Stimulated activated CD4-positive, alpha-beta T cell treated with anti-CD3 and anti-CD28 coated beads, Interleukin-4, amount 100 ng/mL, for 48 hours (primary cell): ENCODE measurements at regions not wholly inside any gene's neighbourhood (a gene's known extent, or its start where the extent isn't known, plus 50 kb on each side); places are given as distances from the start of the nearest gene placed in this dataset.

Experiments used
- DNase-seq, 2 donors: peaks; one replicate each; pipeline ENCODE4 v3.0.0-alpha.2; 2020; ENCODE audit warnings: low read depth in 2 of 2

DNA sequence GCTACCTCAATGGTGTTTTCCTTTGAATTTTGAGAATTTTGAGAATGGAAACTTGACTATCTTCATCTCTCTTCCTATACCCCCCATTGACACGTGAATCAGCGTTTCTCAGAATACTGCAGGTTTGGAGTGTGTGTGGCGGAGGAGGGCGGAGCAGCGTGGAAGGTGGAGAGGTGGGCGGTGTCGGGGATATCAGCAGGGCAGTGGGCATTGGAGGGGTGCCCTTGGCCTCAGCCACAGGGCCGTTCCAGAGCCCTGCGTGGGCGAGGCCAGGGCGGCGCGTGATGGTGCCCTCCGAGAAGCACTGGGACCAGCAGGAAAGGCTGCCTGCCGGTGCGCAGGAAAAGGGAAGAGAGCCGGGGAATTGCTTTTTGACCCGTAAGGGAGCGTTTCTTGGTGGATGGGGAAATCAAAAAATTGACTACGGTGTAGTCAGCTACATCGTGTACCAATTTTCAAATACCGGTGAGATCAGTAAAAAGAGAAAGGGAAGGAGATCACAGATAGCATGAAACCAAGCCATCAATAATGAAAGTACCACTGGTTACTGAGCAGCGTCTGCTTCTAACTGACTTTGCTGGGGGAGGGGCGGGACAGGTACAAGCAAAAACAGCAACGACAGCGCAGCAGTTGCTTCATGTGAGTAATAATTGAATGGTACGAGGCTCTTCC is 82.7 kb upstream of the DUSP22 start:
- DNase-seq: peak; percentile 55 to 69

GRCh38 chr6:210104-210456 is 82.2 kb upstream of the DUSP22 start:
- DNase-seq: no peak

- DNase-seq: no peak
Observed at GRCh38 chr6:210778-211374, 81.4 kb upstream of the DUSP22 start.

DNA sequence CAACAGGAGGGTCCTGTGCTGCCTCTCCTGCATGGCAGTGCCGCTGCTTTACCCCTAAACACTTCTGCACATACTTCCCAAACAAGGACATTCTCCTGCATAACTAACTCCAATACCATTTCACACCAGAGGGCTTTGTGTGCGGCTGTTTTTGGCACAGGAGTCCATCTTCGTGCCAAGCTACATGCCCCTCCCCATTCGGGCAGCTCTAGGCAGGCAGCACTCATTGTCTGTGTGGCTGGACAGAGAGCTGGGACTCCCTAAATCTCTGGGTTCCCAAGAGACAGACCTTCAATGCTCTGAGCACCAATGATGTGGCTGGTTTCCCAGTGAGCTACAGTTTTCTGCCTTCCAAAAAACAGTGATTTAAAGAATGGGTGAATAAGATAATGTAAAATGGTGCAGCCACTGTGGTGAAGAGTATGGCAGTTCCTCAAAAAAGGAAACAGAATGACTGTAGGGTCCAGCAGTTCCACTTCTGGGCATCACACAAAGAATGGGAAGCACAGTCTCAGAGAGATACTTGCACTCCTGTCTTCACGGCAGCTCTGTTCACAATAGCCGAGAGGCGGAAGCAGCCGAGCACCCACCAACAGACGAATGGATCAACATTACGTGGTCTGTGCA is 80.3 kb upstream of the DUSP22 start:
- DNase-seq: no peak

DNA sequence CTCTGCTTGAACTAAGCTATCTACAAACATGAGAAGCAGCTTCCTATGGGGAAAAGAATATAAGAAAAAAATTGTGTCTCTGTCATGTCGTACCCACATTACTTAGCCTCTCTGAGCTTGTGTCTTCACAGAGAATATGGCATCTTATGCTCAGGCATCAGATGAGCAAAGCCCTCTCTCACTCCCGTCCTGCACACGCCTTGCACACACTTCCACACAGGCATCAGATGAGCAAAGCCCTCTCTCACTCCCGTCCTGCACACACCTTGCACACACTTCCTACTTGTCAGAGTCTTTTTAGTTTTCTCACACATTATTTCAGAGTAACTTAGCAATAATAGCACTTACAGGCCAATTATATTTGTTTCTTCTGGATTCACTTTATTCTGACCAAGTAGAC is 79.0 kb upstream of the DUSP22 start:
- no peak for DNase-seq

- no peak for DNase-seq
Observed at GRCh38 chr6:214428-214827, 77.9 kb upstream of the DUSP22 start.

- peak; percentile 58 to 69 for DNase-seq
Observed at GRCh38 chr6:215335-216034, 76.8 kb upstream of the DUSP22 start.

- peak in 1 of 2 donors; percentile 36 for DNase-seq
Observed at GRCh38 chr6:217048-217659, 75.1 kb upstream of the DUSP22 start.

GRCh38 chr6:218153-219018 is 73.9 kb upstream of the DUSP22 start:
- DNase-seq: no peak

- no peak for DNase-seq
Observed at GRCh38 chr6:219019-219570, 73.2 kb upstream of the DUSP22 start.

GRCh38 chr6:219641-220198 is 72.6 kb upstream of the DUSP22 start:
- DNase-seq: no peak

- no peak for DNase-seq
Observed at GRCh38 chr6:220312-220711, 72.0 kb upstream of the DUSP22 start.

- no peak for DNase-seq
Observed at GRCh38 chr6:220721-221475, 71.4 kb upstream of the DUSP22 start.

DNA sequence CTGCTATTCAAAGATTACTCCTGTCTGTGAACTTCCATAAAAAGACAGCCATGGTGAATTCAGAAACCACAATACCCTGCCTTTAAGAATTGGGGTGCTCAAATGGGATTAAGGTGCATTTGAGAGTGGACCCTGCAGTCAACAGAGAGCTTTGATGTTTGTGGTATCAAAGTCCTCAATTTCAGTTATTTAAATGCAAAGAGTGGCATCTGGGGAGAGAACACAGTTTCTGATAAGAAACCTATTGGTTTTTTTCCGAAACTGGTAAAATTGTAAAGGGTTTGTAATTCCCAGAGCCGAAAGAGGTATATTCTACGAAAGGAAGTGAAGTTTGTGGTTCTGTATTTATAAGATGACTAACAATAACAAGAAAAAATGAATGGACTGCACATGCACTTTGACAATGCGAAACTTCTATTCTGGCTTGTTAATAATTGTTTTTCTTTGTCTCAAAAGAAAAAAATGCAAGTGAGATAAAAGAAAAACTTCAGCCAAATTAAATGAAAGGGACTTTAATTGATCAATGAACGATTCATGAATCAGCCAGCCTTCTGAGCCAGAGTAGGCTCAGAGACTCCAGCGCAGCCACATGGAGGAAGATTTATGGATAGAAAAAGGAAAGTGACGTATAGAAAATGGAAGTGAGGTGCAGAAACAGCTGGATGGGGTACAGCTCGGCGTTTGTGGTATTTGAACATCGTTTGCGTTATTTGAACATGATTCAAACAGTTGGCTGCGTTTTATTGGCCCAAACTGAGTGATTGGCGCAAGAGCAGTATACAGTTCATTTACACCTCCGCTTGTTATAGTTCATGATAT is 70.5 kb upstream of the DUSP22 start:
- no peak for DNase-seq

GRCh38 chr6:222468-222867 is 69.8 kb upstream of the DUSP22 start:
- no peak for DNase-seq

DNA sequence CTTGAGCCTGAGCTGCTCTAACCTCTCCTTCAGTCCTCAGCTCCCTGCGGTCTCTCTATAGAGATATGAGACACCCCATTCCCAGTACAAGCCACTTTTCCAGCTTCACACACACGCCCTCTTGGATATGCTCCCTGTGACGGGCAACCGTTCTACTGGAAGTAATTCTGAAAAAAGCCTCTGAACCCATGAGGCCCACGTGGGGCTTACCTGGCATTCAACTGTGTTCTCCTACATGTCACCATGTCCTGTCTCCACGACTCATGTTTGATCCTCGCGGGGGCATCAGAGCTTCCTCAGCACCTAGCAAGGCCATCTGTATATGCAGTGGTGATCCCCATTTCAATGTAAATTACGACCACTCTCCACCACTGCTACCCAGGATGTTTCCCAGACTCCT is 69.2 kb upstream of the DUSP22 start:
- no peak for DNase-seq

DNA sequence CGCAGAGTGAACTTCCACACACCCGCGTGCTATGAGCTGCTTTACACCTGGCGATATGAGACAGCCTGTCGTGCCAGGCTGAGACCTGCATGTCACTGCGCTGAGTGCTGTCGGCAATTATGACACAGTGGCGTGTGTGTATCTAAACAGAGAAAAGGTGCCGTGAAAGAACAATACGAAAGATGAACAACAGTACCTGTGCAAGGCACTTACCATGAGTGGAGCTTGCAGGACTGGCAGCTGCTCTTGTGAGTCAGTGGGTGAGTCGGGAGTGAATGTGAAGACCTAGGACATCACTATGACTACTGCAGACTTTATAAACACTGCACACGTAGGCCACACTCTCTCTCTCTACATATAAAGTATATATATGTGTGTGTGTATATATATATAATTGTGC is 68.5 kb upstream of the DUSP22 start:
- DNase-seq: peak in 1 of 2 donors; percentile 36

- no peak for DNase-seq
Observed at GRCh38 chr6:224350-224749, 67.9 kb upstream of the DUSP22 start.

DNA sequence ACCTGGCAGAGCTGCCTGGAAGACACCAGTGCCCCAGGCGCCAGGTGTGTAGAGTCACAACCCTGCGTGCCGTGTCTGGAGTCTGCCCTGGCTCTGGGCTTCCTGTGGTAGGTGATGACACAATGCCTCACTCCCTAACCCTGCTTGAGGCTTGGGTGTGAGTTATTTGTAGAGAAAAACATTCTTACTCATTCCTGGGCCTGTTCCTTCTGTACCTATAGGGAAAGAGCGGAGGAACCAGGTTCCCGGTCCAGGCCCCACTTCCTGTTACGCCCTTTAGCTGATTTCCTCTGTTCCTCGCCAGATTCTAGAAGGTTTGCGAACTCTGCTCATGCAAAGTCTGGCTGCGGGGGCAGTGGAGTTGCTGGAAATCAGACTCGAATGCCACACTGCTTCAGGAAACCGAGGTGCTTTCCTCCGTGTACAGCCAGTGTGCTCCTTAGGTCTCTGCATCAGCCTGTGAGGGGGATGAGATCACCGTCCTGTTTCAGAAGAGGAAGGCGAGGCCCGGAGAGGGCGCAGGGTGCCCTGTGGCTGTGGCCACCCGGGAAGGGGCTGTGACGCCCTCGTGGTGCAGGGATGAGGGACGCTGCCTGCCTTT is 67.1 kb upstream of the DUSP22 start:
- DNase-seq: peak; percentile 55 to 68
